Midbrain (tissue), 1 donor: ENCODE measurements at regions not wholly inside any gene's neighbourhood (a gene's known extent, or its start where the extent isn't known, plus 50 kb on each side); places are given as distances from the start of the nearest gene placed in this dataset.
"Not testable (repeated sequence)": the region's sequence is repeated elsewhere in the genome, so short reads cannot be mapped to it uniquely, and the experiment has no call there.

Source experiments
- DNase-seq: peaks from one replicate; lab custom pipeline; 2025; lab: John Stamatoyannopoulos, UW

DNA sequence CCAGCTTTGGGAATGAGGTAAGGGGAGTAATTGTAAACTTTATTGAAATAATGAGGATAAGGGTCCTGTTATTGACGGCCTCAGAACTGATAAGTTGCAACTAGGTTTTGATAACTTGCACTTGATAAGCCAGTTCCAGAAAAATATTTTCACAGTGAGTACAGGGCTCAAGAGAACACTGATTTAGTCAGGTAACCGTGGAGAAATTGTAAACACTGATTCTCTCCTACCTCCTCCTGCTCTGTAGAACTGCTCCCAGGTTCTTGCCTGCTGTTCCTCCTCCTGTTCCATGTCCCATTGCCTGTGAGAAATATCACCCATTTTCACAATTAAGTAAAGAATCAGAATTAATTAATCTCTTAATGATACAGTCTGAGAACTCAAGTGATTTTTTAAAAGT, 55.0 kb upstream of the CXXC4 start:
- DNase-seq = no peak

DNA sequence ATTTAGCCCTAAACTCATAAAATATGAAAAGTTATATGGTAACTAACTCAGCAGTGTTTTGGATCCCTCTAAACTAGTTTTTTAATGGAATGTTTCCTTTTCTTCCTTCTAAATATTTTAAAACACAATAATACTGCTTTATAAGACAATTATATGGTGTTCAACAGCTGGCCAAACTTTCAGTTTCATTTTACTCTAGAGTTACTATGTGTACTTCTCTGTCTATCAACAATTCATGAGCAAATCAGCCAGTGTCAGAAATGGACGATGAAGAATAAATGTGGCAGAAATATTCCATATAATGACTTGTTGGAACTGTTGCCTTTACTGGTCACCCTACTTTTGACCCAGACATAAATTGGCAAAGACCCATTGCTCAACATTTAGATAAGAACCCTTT, 64.8 kb upstream of the CXXC4 start:
- no peak for DNase-seq

DNA sequence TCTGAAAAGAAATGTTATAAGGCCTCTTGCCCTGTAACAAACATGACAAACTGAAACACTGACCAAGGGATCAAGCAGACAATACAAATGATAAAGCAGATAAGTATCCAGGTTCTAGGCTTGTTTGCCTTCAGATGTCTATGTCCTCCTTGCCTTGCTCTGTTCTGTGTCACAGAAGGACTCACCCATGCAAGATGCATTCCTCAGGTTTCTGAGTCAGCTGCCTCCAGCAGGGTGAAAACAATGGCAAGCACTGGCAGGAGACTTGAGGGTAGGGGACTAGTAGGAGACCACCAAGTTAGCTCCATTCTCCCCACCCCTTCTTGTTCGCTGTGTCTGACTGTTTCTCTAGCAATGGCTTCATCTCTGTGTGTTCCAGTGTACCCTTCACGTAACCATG, 76.6 kb upstream of the CXXC4 start:
- no peak for DNase-seq

DNA sequence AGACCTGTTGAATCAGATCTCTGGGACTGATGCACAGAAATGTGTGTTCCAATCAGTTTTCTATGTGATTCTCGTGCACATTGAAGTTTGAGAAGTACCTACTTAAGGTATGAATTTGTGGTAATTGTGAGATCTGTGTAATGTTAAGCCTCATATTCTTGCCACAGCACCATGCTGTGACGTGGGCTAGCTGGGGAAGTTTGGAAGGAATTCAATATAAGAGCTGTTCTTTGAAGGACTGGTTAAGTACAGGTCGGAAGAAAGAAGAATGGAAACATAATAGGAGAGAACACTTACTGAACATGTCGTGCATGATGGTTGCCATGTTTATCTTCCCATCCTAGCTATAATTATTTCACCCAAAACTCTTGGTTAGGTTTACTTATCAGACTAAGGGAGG, 79.7 kb upstream of the CXXC4 start:
- DNase-seq = no peak

DNA sequence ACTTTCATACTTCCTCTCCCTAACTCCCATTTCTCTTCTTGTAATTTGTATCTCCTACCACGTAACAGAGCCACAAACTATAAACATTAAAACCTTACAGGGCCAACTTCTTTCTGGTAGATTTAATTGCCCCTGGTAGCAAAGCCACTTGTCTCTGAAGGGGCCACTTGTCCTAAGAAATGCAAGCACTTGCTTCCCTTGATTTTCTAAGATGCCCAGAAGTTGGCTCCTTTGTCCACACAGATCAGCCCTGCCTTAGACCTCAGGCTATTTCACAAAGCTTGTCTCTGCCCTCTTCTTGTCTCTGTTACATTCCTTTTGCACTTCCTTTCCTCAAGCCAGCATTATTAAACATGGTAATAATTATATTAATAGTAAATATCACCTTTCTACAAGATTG, 80.6 kb upstream of the CXXC4 start:
- DNase-seq = no peak

DNA sequence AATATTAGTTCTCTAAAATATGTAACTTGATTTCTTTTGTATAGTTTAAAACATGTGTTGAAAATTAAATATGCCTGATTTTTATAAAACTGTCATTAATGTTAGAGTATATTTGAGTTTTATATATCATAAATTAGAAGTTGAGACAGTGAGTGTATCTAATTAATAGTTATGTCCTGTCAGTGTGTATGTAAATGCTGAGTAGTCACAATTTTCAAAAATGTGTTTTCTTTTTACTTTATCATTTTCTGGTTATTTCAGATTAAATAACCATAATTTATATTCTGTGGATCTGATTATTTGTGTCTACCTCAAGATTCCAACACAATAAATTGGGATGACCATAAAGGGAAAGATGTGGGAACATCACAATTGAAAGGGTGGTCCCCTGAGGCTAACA, 82.7 kb upstream of the CXXC4 start:
- no peak for DNase-seq

DNA sequence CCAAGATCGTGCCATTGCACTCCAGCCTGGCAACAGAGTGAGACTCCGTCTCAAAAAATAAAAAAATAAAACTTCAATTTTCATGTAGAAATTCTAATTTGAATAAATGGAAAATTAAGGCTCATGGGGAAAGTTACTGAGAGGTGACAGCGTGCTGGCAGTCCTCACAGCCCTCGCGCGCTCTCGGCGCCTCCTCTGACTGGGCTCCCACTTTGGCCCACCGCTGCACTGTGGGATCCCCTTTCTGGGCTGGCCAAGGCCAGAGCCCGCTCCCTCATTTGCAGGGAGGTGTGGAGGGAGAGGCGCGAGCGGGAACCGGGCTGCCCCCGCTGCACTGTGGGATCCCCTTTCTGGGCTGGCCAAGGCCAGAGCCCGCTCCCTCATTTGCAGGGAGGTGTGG, 86.8 kb upstream of the CXXC4 start:
- DNase-seq = not testable (repeated sequence)

DNA sequence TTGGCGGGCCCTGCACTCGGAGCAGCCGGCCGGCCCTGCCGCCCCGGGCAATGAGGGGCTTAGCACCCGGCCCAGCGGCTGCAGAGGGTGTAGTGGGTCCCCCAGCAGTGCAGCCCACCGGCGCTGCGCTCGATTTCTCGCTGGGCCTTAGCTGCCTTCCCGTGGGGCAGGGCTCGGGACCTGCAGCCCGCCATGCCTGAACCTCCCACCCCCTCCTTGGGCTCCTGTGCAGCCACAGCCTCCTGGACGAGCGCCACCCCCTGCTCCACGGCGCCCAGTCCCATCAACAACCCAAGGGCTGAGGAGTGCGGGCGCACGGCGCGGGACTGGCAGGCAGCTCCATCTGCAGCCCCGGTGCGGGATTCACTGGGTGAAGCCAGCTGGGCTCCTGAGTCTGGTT, 87.4 kb upstream of the CXXC4 start:
- DNase-seq = not testable (repeated sequence)

DNA sequence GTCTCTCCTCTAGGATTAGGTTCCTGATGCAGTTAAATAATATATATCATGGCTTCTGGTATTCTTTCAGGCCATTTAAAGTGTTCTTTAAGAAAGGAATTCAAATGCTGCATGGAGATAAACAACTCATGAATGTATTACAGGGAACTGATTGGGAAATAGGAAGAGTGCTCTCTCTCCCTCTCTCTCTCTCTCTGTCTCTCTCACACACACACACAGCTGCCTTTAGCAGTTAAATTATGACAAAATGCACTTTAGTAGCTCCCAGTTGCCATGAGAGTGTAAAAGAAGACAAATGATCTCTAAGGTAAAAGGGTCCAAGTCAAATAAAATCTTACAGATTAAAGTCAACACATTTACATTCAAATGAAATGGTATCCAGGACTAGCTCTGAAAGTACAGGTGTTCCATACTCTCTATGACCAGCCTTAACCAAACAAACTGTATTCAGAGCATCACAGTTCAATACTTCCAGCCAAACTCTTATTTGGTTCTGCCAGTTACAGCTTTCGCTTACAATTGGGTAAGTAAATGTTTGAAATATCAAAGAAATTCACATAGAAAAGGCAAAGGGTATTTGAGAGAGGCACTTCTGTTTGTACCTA, 94.7 kb upstream of the CXXC4 start:
- no peak for DNase-seq

DNA sequence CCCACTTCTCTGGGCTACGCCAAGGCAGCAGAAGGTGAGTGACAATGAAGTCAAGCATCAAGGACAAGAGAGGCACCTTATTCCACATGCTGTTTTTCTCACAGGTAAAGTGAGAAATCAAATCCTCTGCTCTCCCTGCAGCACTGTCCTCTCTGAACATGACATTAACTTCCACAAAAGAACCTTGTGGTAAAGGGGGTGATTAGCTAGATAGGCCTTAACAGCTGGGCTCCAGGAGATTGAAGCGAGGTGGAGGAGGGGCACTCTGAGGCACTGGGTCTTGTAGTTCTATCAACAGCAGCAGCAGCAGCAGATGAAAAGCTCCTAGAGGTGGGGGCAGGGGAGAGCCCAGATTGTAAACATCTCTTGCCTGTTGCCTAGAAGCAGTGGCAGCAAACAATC, 96.8 kb upstream of the CXXC4 start:
- DNase-seq = peak; percentile 7

DNA sequence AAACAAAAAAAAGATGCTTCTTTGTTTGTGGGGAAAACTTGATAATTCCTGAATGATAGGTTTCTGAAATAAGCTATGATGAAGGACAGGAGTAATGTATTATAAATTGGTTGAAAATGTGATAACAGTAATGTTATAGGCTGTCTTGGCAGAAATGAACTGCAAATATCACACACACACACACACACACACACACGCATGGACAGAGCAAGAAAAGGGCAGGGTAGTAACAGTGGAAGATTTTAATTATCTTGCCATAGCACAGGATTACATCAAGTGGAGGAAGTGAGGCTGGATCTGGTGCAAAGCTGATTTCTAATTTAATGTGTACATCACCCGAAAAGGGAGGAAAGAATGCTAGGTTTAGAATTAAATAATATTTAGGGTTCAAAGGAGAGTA, 97.5 kb upstream of the CXXC4 start:
- no peak for DNase-seq

DNA sequence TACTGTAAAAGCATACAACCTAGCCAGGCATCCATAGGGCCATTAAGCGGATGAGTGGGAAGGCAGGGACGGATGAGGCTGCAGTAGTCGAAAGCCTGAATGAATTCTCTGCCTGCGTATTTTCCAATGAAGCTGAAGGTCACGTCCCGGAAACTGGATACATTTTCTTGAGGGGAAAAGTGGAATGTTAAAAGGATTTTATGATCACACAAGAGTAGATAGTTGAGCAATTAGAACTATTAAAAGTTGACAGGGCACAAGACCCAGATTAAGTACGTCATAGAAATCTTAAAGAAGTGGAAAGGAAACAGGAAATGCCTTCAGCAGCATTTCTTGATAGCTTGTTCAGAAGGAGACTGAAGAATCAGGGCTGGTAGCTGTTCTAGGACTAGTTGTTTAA, 98.3 kb upstream of the CXXC4 start:
- no peak for DNase-seq

DNA sequence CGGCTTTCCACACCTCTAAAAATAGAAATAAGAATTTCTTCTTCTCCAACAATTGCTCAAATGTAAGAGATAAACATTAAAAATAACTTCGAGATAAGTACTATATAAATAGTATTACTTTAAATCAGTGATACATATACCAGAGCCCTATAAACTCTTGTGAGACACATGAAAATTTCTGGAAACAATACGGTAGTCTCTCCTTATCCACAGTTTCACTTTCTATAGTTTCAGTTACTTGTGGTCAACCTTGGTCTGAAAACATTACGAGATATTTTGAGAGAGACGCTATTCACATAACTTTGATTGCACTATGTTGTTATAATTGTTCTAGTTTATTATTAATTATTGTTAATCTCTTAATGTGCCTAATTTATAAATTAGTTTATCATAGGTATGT, 101.5 kb upstream of the CXXC4 start:
- no peak for DNase-seq

DNA sequence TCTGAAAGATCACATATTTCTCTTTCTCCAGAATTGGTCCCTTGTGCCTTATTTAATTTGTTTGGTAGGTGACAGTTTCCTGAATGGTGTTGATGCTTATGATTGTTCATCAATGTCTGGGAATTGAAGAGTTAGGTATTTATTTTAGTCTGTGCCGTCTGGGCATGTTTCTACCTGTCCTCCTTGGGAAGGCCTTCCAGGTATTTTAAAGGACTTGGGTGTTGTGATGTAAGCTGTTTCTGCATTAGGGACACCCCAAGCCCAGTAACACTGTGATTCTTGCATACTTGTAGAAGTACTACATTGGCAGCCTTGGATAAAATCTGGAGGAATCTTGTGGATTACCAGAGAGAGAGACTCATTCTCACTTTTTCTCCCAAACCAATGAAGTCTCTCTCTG, 120.8 kb upstream of the CXXC4 start:
- no peak for DNase-seq

DNA sequence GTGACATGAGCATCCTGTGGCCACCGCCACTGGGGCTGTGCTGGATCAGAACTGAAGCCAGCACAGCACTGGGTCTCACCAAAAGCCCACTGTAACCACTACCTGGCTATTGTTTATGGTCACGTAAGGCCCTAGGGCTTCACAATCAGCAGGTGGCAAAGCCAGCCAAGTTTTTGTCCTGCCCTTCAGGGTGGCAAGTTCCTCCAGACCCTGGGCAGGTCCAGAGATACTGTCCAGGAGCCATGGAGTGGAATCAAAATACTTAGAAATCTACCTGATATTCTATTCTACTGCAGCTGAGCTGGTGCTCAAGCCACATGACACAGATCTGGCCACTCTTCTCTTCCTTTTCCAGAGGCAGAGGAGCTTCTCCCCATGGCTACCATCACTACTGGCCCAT, 121.2 kb upstream of the CXXC4 start:
- no peak for DNase-seq

DNA sequence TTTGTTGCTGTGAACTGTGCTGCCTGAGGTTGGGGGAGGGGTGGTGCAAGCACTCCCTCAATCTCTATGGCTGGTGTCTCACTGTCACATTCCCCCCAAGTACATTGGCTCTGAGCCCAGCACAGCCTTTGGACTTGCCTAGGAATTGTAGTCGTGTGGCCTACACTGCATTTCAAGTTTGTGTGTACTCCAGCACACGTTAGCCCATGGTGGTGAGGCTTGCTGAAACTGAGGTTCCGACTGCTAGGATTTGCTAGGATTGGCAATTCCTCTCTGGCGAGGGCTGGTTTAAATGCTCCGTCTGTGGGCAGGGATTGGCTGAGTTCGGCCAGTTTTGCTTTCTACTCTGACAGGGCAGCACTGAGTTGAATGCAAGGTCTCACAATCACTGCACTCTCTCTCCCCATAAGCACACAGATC, 121.7 kb upstream of the CXXC4 start:
- DNase-seq = peak; percentile 19

DNA sequence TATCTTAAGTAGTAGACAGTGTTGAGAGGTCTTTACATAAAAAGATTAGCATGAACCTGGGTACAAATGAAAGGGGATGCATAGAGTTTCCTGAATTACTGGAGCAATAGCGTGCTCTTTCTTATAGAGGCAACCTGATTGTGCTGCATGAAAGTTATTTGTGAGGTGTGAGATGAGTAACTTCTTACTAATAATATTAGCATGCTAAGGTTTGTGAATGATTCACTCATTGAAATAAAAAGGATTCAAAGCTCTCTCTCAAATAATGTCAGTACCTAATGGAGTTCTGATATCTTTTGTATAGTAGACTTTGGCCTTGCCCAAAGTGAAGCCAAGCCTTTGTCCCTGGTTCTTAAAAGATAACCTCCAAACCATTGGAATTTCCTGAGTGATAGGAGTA, 131.0 kb upstream of the CXXC4 start:
- no peak for DNase-seq

DNA sequence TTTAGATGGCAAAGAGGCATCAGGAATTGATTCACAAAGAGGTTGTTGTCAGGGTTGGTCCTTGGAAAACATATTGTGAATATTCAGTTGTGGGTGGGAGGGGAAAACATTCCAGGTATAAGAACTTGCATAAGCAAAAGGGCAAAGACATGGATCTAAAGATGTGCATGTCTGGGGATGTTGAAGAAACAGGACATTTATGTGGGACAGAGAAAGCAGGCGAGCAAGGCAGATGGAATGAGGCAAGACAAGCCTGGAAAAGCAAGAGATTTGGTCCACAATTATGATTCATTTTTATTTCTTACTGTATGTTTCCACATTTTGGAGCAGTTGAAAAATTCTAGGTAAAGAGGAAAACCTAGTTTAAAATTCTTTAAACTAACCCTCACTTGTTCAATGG, 134.9 kb upstream of the CXXC4 start:
- DNase-seq = no peak

DNA sequence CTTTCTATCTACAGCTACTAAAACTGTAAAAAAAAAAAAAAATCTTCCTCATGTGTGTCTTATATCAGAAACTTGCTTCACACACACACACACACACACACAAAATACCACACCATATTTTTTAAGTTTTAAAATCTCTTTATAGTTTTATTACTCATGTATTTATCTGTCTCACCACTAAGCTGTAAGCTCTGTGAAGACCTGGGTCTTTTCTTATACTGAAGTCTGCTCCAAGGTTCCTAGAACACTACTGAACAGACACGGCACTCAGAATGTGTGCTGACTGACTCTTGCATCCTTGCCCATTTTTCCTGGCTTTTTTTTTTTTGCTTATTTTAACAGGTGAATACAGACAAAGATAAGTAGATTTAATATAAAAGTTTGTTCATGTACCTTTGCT, 135.6 kb upstream of the CXXC4 start:
- no peak for DNase-seq

DNA sequence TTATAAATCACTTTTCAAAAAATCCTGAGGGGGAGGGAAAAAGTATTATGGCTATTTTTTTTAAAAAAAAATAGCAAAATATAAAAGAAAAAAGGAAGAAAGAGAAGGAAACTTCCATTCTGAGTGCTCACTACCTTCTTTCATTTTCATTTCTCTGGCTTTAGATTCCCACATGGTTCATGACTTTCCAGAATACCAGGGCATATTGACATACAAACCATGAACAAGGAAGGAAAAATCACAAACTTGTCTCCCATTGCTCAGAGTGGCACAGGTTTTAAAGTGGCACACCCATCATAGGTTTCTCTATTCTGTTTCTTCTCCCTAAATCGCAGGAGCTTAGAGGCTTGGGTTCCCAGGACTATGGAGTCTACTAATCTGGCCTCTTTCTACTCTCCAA, 136.3 kb upstream of the CXXC4 start:
- DNase-seq = no peak

DNA sequence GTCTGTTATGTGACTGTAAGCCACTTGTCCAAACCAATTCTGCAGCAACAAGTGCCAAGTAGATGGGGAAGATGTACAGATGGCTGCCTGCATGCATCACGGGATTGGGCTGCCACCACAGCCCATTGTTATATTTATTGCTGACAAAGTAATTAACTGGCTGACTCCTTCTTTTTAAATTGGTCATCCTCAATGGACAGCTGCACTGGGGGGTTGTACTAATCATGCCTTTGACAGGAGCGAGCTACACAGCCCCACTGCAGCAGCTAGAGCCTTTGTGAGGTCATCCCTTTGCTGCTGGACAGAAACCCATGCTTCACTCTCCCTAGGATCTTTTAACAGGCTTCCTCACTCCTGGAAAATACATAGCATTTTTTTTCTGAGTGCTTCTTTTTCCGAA, 146.7 kb upstream of the CXXC4 start:
- no peak for DNase-seq

DNA sequence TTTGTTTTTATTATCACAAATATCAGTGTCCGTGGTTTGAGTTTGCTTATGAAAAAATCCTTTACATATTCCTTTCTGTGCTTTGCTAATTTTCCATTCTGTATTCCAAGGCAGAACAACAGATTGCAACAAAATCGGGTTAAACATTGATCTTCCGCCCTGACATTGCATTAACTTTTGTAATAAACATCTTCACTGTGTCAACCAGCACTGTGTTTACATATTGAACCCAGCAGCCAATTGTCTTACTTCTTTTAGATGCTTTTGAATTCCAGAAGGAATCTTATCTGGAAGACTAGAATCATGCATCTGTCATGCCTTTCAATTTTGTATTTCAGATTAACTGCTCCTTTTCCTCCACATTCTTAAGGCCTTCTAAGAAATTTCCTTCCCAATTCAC, 147.8 kb upstream of the CXXC4 start:
- DNase-seq = no peak

DNA sequence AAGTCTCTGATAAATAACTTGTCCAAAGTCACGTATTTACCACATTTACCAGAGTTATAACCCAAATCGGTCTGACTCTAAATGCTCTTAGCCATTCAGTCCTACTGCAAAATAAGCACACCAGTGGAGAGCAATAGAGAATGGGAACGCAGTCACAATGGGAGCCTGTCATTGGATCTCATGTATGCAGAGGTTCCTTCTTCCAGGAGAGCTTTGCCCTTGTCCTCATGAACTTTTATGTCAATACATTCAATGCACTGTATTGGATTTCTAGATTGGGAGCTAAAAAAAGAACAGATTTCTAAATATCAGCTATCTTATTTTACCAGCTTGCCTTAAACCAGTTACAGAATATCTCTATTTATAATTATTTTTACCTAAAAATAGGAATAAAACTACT, 149.1 kb upstream of the CXXC4 start:
- no peak for DNase-seq

DNA sequence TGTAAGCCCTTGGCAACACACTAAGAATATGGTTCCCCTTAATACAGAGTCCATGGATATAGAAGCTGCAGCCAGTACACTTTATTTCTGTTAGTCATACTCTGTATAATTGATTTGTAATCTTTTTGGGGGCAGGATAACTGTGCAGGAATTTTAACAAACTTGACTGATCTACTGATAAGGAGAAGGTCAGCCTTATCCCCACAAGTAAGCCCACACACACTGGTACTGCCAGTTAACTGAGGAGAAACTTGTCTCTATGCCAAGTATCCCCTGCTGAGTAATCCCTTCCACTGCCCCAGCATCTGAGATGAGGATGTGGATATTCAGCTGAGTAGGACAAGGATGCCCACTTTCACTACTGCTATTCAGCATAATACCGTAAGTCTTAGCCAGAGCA, 154.9 kb upstream of the CXXC4 start:
- no peak for DNase-seq

DNA sequence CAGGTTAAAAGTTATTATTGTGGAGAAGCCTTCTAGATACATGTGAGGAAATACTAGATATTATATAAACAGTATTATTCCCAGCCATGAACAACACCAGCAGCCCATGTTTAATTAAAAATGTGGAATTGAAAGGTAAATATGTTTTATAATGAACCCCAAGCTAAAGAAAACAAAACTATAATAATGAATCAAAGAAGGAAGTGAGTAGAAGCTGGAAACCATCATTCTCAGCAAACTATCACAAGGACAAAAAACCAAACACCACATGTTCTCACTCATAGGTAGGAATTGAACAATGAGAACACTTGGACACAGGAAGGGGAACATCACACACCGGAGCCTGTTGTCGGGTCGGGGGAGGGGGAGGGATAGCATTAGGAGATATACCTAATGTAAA, 167.6 kb upstream of the CXXC4 start:
- DNase-seq = not testable (repeated sequence)
